B cell (primary cell): ENCODE measurements at regions not wholly inside any gene's neighbourhood (a gene's known extent, or its start where the extent isn't known, plus 50 kb on each side); places are given as distances from the start of the nearest gene placed in this dataset.

Experiments used
- ATAC-seq: fragments of 200-7000 bp; cut with Tn5 transposase; one replicate; pipeline ENCODE4 v1.10.0; 2021; ENCODE audit warnings: low read depth, mild to moderate bottlenecking, moderate number of reproducible peaks, moderate library complexity
- CTCF ChIA-PET: fragments of 350-600 bp; sonication (Branson Sonifier 250); formaldehyde crosslinking; loops from one replicate; lab custom pipeline; 2021; ENCODE audit warnings: antibody characterized with exemption, inconsistent platforms; lab: Charles Lee
- POLR2A ChIA-PET: fragments of 350-600 bp; sonication (Branson Sonifier 250); formaldehyde crosslinking; loops from one replicate; lab custom pipeline; 2021; ENCODE audit warnings: antibody characterized with exemption; lab: Charles Lee
- DNase-seq: peaks from one replicate; pipeline ENCODE4 v3.0.0; 2013
- H2AFZ ChIP-seq: 2 replicates; pipeline ENCODE4 v1.6.1; 2012; ENCODE audit warnings: mild to moderate bottlenecking, low read depth, low read length; ENCODE audit not compliant: insufficient read depth, poor library complexity, severe bottlenecking
- H3K27ac ChIP-seq, 2 donors: 1 replicate in 1 of 2; 2 replicates in 1 of 2; pipeline ENCODE4 v1.5.1; 2012 to 2013; ENCODE audit warnings: low read length in 2 of 2, mild to moderate bottlenecking in 2 of 2, moderate library complexity in 1 of 2
- H3K27me3 ChIP-seq, 4 experiments: fragments of 200-600 bp in 1 of 4; sonication (generic) in 1 of 4; replicated peaks in 1 of 4; 1 replicate in 2 of 4; 2 replicates in 2 of 4; pipeline versions ENCODE4 v1.6.1 to v1.7.0; 2013 to 2016; ENCODE audit warnings: low read length in 3 of 4, mild to moderate bottlenecking in 2 of 4, mixed read lengths in 1 of 4, moderate library complexity in 1 of 4; ENCODE audit not compliant: insufficient read depth in 4 of 4, control insufficient read depth in 3 of 4; ENCODE audit errors: control extremely low read depth in 1 of 4
- H3K36me3 ChIP-seq, 2 experiments: replicated peaks in 1 of 2; 1 replicate in 1 of 2; 2 replicates in 1 of 2; pipeline versions ENCODE4 v1.6.1 to v1.7.1; 2013; ENCODE audit warnings: low read length in 1 of 2; ENCODE audit not compliant: insufficient read depth in 2 of 2, control insufficient read depth in 1 of 2; ENCODE audit errors: control extremely low read depth in 1 of 2, extremely low read depth in 1 of 2
- H3K4me1 ChIP-seq, 2 donors: fragments of 200-600 bp in 1 of 2; sonication (generic) in 1 of 2; 1 replicate in 1 of 2; 2 replicates in 1 of 2; pipeline versions ENCODE4 v1.5.1 to v1.6.1; 2013 to 2017; ENCODE audit warnings: low read length in 2 of 2; ENCODE audit not compliant: control insufficient read depth in 2 of 2, insufficient read depth in 2 of 2
- H3K4me2 ChIP-seq: replicated peaks from 2 replicates; pipeline ENCODE3; 2012; ENCODE audit warnings: mild to moderate bottlenecking, low read depth, low read length; ENCODE audit not compliant: poor library complexity, severe bottlenecking
- H3K4me3 ChIP-seq, 5 experiments: fragments of 200-600 bp in 1 of 5; sonication (generic) in 1 of 5; 1 replicate in 3 of 5; 2 replicates in 2 of 5; pipeline versions ENCODE4 v1.5.1 to v1.7.0; 2011 to 2016; ENCODE audit warnings: low read length in 4 of 5, mild to moderate bottlenecking in 4 of 5, low read depth in 2 of 5, control low read depth in 1 of 5, moderate library complexity in 1 of 5; ENCODE audit not compliant: insufficient read depth in 1 of 5; ENCODE audit errors: control extremely low read depth in 1 of 5, extremely low read depth in 1 of 5
- H3K79me2 ChIP-seq: fragments of 200-600 bp; sonication (generic); one replicate; pipeline ENCODE4 v1.6.0; 2016; ENCODE audit warnings: low read length; ENCODE audit not compliant: control insufficient read depth, insufficient read depth
- H3K9ac ChIP-seq: fragments of 200-600 bp; sonication (generic); 2 replicates; pipeline ENCODE4 v1.6.1; 2017; ENCODE audit warnings: mild to moderate bottlenecking, low read length, moderate library complexity
- H3K9me3 ChIP-seq, 3 donors: one replicate each; pipeline versions ENCODE4 v1.6.1 to v1.7.1; 2013; ENCODE audit warnings: low read length in 2 of 3; ENCODE audit not compliant: control insufficient read depth in 2 of 3, insufficient read depth in 1 of 3; ENCODE audit errors: control extremely low read depth in 1 of 3
- H4K20me1 ChIP-seq: 2 replicates; pipeline ENCODE4 v1.6.0; 2012; ENCODE audit warnings: mild to moderate bottlenecking, low read length; ENCODE audit not compliant: insufficient read depth, control insufficient read depth, poor library complexity, severe bottlenecking
- H3K27ac Mint-ChIP-seq: one replicate; pipeline ENCODE4 v1.8.0; 2021; ENCODE audit warnings: mixed read lengths
- H3K27me3 Mint-ChIP-seq: one replicate; pipeline ENCODE4 v1.8.0; 2021; ENCODE audit warnings: mixed read lengths
- H3K4me1 Mint-ChIP-seq: one replicate; pipeline ENCODE4 v1.8.0; 2021; ENCODE audit warnings: mixed read lengths
- H3K4me3 Mint-ChIP-seq: one replicate; pipeline ENCODE4 v1.8.0; 2021; ENCODE audit warnings: mixed read lengths
- H3K9me3 Mint-ChIP-seq: one replicate; pipeline ENCODE4 v1.8.0; 2022; ENCODE audit warnings: mixed read lengths; ENCODE audit not compliant: insufficient read depth
- CTCF ChIP-seq: fragments of 200-600 bp; IDR thresholded peaks from one replicate; pipeline ENCODE4 v1.8.0; 2022; ENCODE audit warnings: antibody characterized with exemption, mild to moderate bottlenecking
- EZH2 ChIP-seq: IDR thresholded peaks from 2 replicates; pipeline ENCODE4 v1.6.1; 2012; ENCODE audit warnings: borderline replicate concordance, low read depth, mild to moderate bottlenecking, moderate library complexity, low read length; ENCODE audit not compliant: insufficient read depth, poor library complexity, severe bottlenecking
- WGBS: methylation state at CpG from one replicate; pipeline ENCODE4 v1.1.5; 2013; ENCODE audit warnings: missing lambda C conversion rate; ENCODE audit not compliant: insufficient coverage; 5-methylcytosine and 5-hydroxymethylcytosine counted together
- intact Hi-C: fragments of 100-400 bp; cut with micrococcal nuclease; formaldehyde crosslinking; loops from one replicate; pipeline ENCODE4 v1.10.0; 2022

- Histone ChIP-seq H3K36me3 (no peaks in the 10 kb centered on the region), H3K4me1 (no peaks in the 10 kb centered on the region), H4K20me1 (no peaks in the 10 kb centered on the region), H3K79me2 (no peaks in the 10 kb centered on the region), H3K4me3 (no peak overlapping the region), H3K9me3 (peaks cover 0 to 5% (median 0%) of the 10 kb centered on the region in 3 donors), H3K4me2 (no peak overlapping the region), H3K27ac (no peak overlapping the region), H3K27me3 (no peaks in the 10 kb centered on the region), H2AFZ (no peak overlapping the region), H3K9ac (no peak overlapping the region)
- no peak overlapping the region for H3K4me3 Mint-ChIP-seq
- H3K27ac Mint-ChIP-seq: no peak overlapping the region
- H3K27me3 Mint-ChIP-seq: no peaks in the 10 kb centered on the region
- ChIA-PET POLR2A (no interaction called here), CTCF (no interaction called here)
- no peak for DNase-seq
- no peak for TF ChIP-seq EZH2
- TF ChIP-seq CTCF: no peak
- H3K9me3 Mint-ChIP-seq: no peaks in the 10 kb centered on the region
- ATAC-seq: no peak
- H3K4me1 Mint-ChIP-seq: peaks cover 4% of the 10 kb centered on the region
- intact Hi-C loops: no loop called here
Observed at GRCh38 chr14:44565968-44566367, 58.9 kb upstream of the FSCB start.

GRCh38 chr14:44564908-44565307 is 57.8 kb upstream of the FSCB start:
- CTCF ChIA-PET: interaction anchor here (0.5 kb wide), 1 partner anchor 358 kb away, joined by 3 read pairs; no protein-coding TSS in a partner anchor
- Mint-ChIP-seq H3K27ac (no peak overlapping the region), H3K4me1 (peaks cover 4% of the 10 kb centered on the region), H3K27me3 (no peaks in the 10 kb centered on the region), H3K9me3 (no peaks in the 10 kb centered on the region), H3K4me3 (no peak overlapping the region)
- TF ChIP-seq CTCF (no peak), EZH2 (no peak)
- peaks cover 0 to 5% (median 0%) of the 10 kb centered on the region in 3 donors for H3K9me3 ChIP-seq
- H3K4me1 ChIP-seq: no peaks in the 10 kb centered on the region
- H2AFZ ChIP-seq: no peak overlapping the region
- ATAC-seq (no peak), DNase-seq (no peak)
- H3K36me3 ChIP-seq: no peaks in the 10 kb centered on the region
- H3K9ac ChIP-seq: no peak overlapping the region
- H3K79me2 ChIP-seq: no peaks in the 10 kb centered on the region
- 100% methylated on average over 1 of the region's 2 CpGs for WGBS
- no peak overlapping the region for H3K4me3 ChIP-seq
- H3K4me2 ChIP-seq: no peak overlapping the region
- no peak overlapping the region for H3K27ac ChIP-seq
- intact Hi-C loops: no loop called here
- no peaks in the 10 kb centered on the region for H4K20me1 ChIP-seq
- no peaks in the 10 kb centered on the region for H3K27me3 ChIP-seq
- POLR2A ChIA-PET: no interaction called here
